ENCODE measurements at regions not wholly inside any gene's neighbourhood (a gene's known extent, or its start where the extent isn't known, plus 50 kb on each side); places are given as distances from the start of the nearest gene placed in this dataset.
"Not testable (repeated sequence)": the region's sequence is repeated elsewhere in the genome, so short reads cannot be mapped to it uniquely, and the experiment has no call there.

- DNase-seq, result no peak
These were observed 468.5 kb upstream of the MGAT4C start for GRCh38 chr12:86724716-86725115.

- no peak for DNase-seq
These were observed 467.1 kb upstream of the MGAT4C start for GRCh38 chr12:86723326-86723725.

- no peak for DNase-seq
These were observed 465.7 kb upstream of the MGAT4C start for GRCh38 chr12:86721713-86722397.

- DNase-seq, result no peak
These were observed 463.2 kb upstream of the MGAT4C start for GRCh38 chr12:86719381-86719780.

GRCh38 chr12:86713121-86713520 is 456.9 kb upstream of the MGAT4C start:
- DNase-seq, result no peak

- DNase-seq, result no peak
These were observed 456.2 kb upstream of the MGAT4C start for GRCh38 chr12:86712425-86712843.

GRCh38 chr12:86711731-86712130 is 455.5 kb upstream of the MGAT4C start:
- no peak for DNase-seq

- no peak for DNase-seq
These were observed 453.9 kb upstream of the MGAT4C start for GRCh38 chr12:86710109-86710508.

GRCh38 chr12:86709017-86709416 is 452.8 kb upstream of the MGAT4C start:
- not testable (repeated sequence) for DNase-seq

GRCh38 chr12:86698641-86698980 is 442.4 kb upstream of the MGAT4C start:
- no peak for DNase-seq

- no peak for DNase-seq
These were observed 441.9 kb upstream of the MGAT4C start for GRCh38 chr12:86697916-86698640.

- no peak for DNase-seq
These were observed 427.5 kb upstream of the MGAT4C start for GRCh38 chr12:86683568-86684304.

GRCh38 chr12:86681060-86681459 is 424.9 kb upstream of the MGAT4C start:
- no peak for DNase-seq

GRCh38 chr12:86675197-86675596 is 419.0 kb upstream of the MGAT4C start:
- no peak for DNase-seq

GRCh38 chr12:86670986-86671385 is 414.8 kb upstream of the MGAT4C start:
- no peak for DNase-seq

- DNase-seq, result no peak
These were observed 412.8 kb upstream of the MGAT4C start for GRCh38 chr12:86669010-86669409.

- DNase-seq, result no peak
These were observed 410.1 kb upstream of the MGAT4C start for GRCh38 chr12:86666316-86666715.

- DNase-seq, result no peak
These were observed 407.5 kb upstream of the MGAT4C start for GRCh38 chr12:86663716-86664115.

- no peak for DNase-seq
These were observed 407.0 kb upstream of the MGAT4C start for GRCh38 chr12:86663173-86663572.

- no peak for DNase-seq
These were observed 406.3 kb upstream of the MGAT4C start for GRCh38 chr12:86662464-86662863.

GRCh38 chr12:86660488-86661147 is 404.4 kb upstream of the MGAT4C start:
- no peak for DNase-seq

GRCh38 chr12:86659985-86660384 is 403.8 kb upstream of the MGAT4C start:
- DNase-seq, result no peak

- DNase-seq, result no peak
These were observed 402.1 kb upstream of the MGAT4C start for GRCh38 chr12:86658303-86658702.

GRCh38 chr12:86647800-86648199 is 391.6 kb upstream of the MGAT4C start:
- DNase-seq, result no peak
